Activated CD4-positive, alpha-beta memory T cell treated with anti-CD3 and anti-CD28 coated beads, Interleukin-2, amount 10 ng/mL, durations not matched to agents 7 days and 5 days (primary cell): ENCODE measurements at regions not wholly inside any gene's neighbourhood (a gene's known extent, or its start where the extent isn't known, plus 50 kb on each side); places are given as distances from the start of the nearest gene placed in this dataset.

Source experiments
- CTCF ChIA-PET: fragments of 350-600 bp; sonication (Branson Sonifier 250); formaldehyde crosslinking; loops from one replicate; lab custom pipeline; 2021; ENCODE audit warnings: antibody characterized with exemption, inconsistent platforms; lab: Charles Lee
- POLR2A ChIA-PET: fragments of 350-600 bp; sonication (Branson Sonifier 250); formaldehyde crosslinking; loops from one replicate; lab custom pipeline; 2021; ENCODE audit warnings: antibody characterized with exemption; lab: Charles Lee
- DNase-seq: peaks from one replicate; pipeline ENCODE4 v3.0.0-alpha.2; 2020
- H3K27ac Mint-ChIP-seq: one replicate; pipeline ENCODE4 v1.8.0; 2021; ENCODE audit warnings: mild to moderate bottlenecking, mixed read lengths
- H3K27me3 Mint-ChIP-seq: one replicate; pipeline ENCODE4 v1.8.0; 2021; ENCODE audit warnings: mixed read lengths
- H3K36me3 Mint-ChIP-seq: one replicate; pipeline ENCODE4 v1.8.0; 2021; ENCODE audit warnings: low read depth, mixed read lengths
- H3K4me1 Mint-ChIP-seq: one replicate; pipeline ENCODE4 v1.8.0; 2021; ENCODE audit warnings: mixed read lengths
- H3K4me3 Mint-ChIP-seq: one replicate; pipeline ENCODE4 v1.8.0; 2021; ENCODE audit warnings: mild to moderate bottlenecking, mixed read lengths
- H3K9me3 Mint-ChIP-seq: one replicate; pipeline ENCODE4 v1.8.0; 2021; ENCODE audit warnings: mixed read lengths

- CTCF ChIA-PET = no interaction called here
- peaks cover 16% of the 10 kb centered on the region for H3K27me3 Mint-ChIP-seq
- no peak for DNase-seq
- no peaks in the 10 kb centered on the region for H3K4me1 Mint-ChIP-seq
- POLR2A ChIA-PET = no interaction called here
- H3K9me3 Mint-ChIP-seq = peaks cover 7% of the 10 kb centered on the region
- H3K4me3 Mint-ChIP-seq = no peak overlapping the region
- no peaks in the 10 kb centered on the region for H3K36me3 Mint-ChIP-seq
- no peak overlapping the region for H3K27ac Mint-ChIP-seq
These were observed 113.8 kb downstream of the BUD13 start for GRCh38 chr11:116658876-116659535.

GRCh38 chr11:116657842-116658825 lies 114.7 kb downstream of the BUD13 start:
- H3K27ac Mint-ChIP-seq = no peak overlapping the region
- H3K36me3 Mint-ChIP-seq = no peaks in the 10 kb centered on the region
- POLR2A ChIA-PET = no interaction called here
- DNase-seq = no peak
- no peak overlapping the region for H3K4me3 Mint-ChIP-seq
- no peaks in the 10 kb centered on the region for H3K4me1 Mint-ChIP-seq
- H3K27me3 Mint-ChIP-seq = peaks cover 13% of the 10 kb centered on the region
- CTCF ChIA-PET = no interaction called here
- peaks cover 7% of the 10 kb centered on the region for H3K9me3 Mint-ChIP-seq

- no peaks in the 10 kb centered on the region for H3K27me3 Mint-ChIP-seq
- ChIA-PET POLR2A (no interaction called here), CTCF (no interaction called here)
- no peak for DNase-seq
- peaks cover 7% of the 10 kb centered on the region for H3K9me3 Mint-ChIP-seq
- H3K27ac Mint-ChIP-seq = no peak overlapping the region
- H3K4me1 Mint-ChIP-seq = no peaks in the 10 kb centered on the region
- H3K4me3 Mint-ChIP-seq = no peak overlapping the region
- no peaks in the 10 kb centered on the region for H3K36me3 Mint-ChIP-seq
These were observed 116.8 kb downstream of the BUD13 start for GRCh38 chr11:116656011-116656410.

- no peak for DNase-seq
- H3K27me3 Mint-ChIP-seq = peaks cover 3% of the 10 kb centered on the region
- peaks cover 7% of the 10 kb centered on the region for H3K9me3 Mint-ChIP-seq
- CTCF ChIA-PET = no interaction called here
- H3K27ac Mint-ChIP-seq = no peak overlapping the region
- POLR2A ChIA-PET = no interaction called here
- H3K4me3 Mint-ChIP-seq = no peak overlapping the region
- H3K36me3 Mint-ChIP-seq = no peaks in the 10 kb centered on the region
- H3K4me1 Mint-ChIP-seq = no peaks in the 10 kb centered on the region
These were observed 118.3 kb downstream of the BUD13 start for GRCh38 chr11:116654526-116654925.

GRCh38 chr11:116653206-116653605 lies 119.6 kb downstream of the BUD13 start:
- Mint-ChIP-seq H3K27me3 (peaks cover 3% of the 10 kb centered on the region), H3K4me3 (no peak overlapping the region), H3K4me1 (no peaks in the 10 kb centered on the region), H3K9me3 (peaks cover 7% of the 10 kb centered on the region), H3K27ac (no peak overlapping the region), H3K36me3 (no peaks in the 10 kb centered on the region)
- POLR2A ChIA-PET = no interaction called here
- CTCF ChIA-PET = no interaction called here
- DNase-seq = no peak

GRCh38 chr11:116651737-116652237 lies 121.0 kb downstream of the BUD13 start:
- no peaks in the 10 kb centered on the region for H3K4me1 Mint-ChIP-seq
- CTCF ChIA-PET = no interaction called here
- peaks cover 3% of the 10 kb centered on the region for H3K27me3 Mint-ChIP-seq
- H3K36me3 Mint-ChIP-seq = no peaks in the 10 kb centered on the region
- no peak overlapping the region for H3K4me3 Mint-ChIP-seq
- H3K27ac Mint-ChIP-seq = no peak overlapping the region
- peaks cover 7% of the 10 kb centered on the region for H3K9me3 Mint-ChIP-seq
- DNase-seq = no peak
- POLR2A ChIA-PET = no interaction called here

- Mint-ChIP-seq H3K4me3 (no peak overlapping the region), H3K36me3 (no peaks in the 10 kb centered on the region), H3K9me3 (peaks cover 7% of the 10 kb centered on the region), H3K4me1 (no peaks in the 10 kb centered on the region), H3K27ac (no peak overlapping the region), H3K27me3 (peaks cover 3% of the 10 kb centered on the region)
- CTCF ChIA-PET = interaction anchor here (2.2 kb wide), 1 partner anchor 9 kb away, joined by 7 read pairs; no protein-coding TSS in a partner anchor
- POLR2A ChIA-PET = no interaction called here
- no peak for DNase-seq
These were observed 121.6 kb downstream of the BUD13 start for GRCh38 chr11:116651098-116651736.

- no peak for DNase-seq
- no peak overlapping the region for H3K4me3 Mint-ChIP-seq
- H3K27ac Mint-ChIP-seq = no peak overlapping the region
- no peaks in the 10 kb centered on the region for H3K4me1 Mint-ChIP-seq
- POLR2A ChIA-PET = no interaction called here
- CTCF ChIA-PET = interaction anchor here (2.2 kb wide), 1 partner anchor 8 kb away, joined by 7 read pairs; no protein-coding TSS in a partner anchor
- peaks cover 2% of the 10 kb centered on the region for H3K9me3 Mint-ChIP-seq
- H3K36me3 Mint-ChIP-seq = no peaks in the 10 kb centered on the region
- peaks cover 3% of the 10 kb centered on the region for H3K27me3 Mint-ChIP-seq
These were observed 122.7 kb downstream of the BUD13 start for GRCh38 chr11:116650052-116650451.

- Mint-ChIP-seq H3K4me3 (no peak overlapping the region), H3K4me1 (no peaks in the 10 kb centered on the region), H3K36me3 (no peaks in the 10 kb centered on the region), H3K27me3 (peaks cover 3% of the 10 kb centered on the region), H3K27ac (no peak overlapping the region), H3K9me3 (no peaks in the 10 kb centered on the region)
- CTCF ChIA-PET = interaction anchor here (2.2 kb wide), 1 partner anchor 8 kb away, joined by 7 read pairs; no protein-coding TSS in a partner anchor
- POLR2A ChIA-PET = no interaction called here
- DNase-seq = no peak
These were observed 123.5 kb downstream of the BUD13 start for GRCh38 chr11:116649268-116649667.

GRCh38 chr11:116648247-116649174 lies 124.3 kb downstream of the BUD13 start:
- H3K9me3 Mint-ChIP-seq = no peaks in the 10 kb centered on the region
- CTCF ChIA-PET = interaction anchor here (0.6 to 2.2 kb wide), 2 partner anchors 7 to 15 kb away, joined by 4 to 7 read pairs; no protein-coding TSS in a partner anchor
- no peak for DNase-seq
- no peak overlapping the region for H3K27ac Mint-ChIP-seq
- H3K27me3 Mint-ChIP-seq = peaks cover 3% of the 10 kb centered on the region
- H3K4me1 Mint-ChIP-seq = no peaks in the 10 kb centered on the region
- POLR2A ChIA-PET = no interaction called here
- no peaks in the 10 kb centered on the region for H3K36me3 Mint-ChIP-seq
- no peak overlapping the region for H3K4me3 Mint-ChIP-seq

GRCh38 chr11:116647305-116648080 lies 125.3 kb downstream of the BUD13 start:
- DNase-seq = no peak
- ChIA-PET CTCF (interaction anchor here (0.6 kb wide), 1 partner anchor 16 kb away, joined by 4 read pairs; no protein-coding TSS in a partner anchor), POLR2A (no interaction called here)
- Mint-ChIP-seq H3K4me3 (no peak overlapping the region), H3K27me3 (peaks cover 3% of the 10 kb centered on the region), H3K36me3 (no peaks in the 10 kb centered on the region), H3K27ac (no peak overlapping the region), H3K4me1 (no peaks in the 10 kb centered on the region), H3K9me3 (no peaks in the 10 kb centered on the region)
